ENCODE measurements at regions not wholly inside any gene's neighbourhood (a gene's known extent, or its start where the extent isn't known, plus 50 kb on each side); places are given as distances from the start of the nearest gene placed in this dataset.
"Not testable (repeated sequence)": the region's sequence is repeated elsewhere in the genome, so short reads cannot be mapped to it uniquely, and the experiment has no call there.

GRCh38 chr2:144671695-144672455 lies 152.0 kb upstream of the ZEB2 start:
- no peak for DNase-seq

DNA sequence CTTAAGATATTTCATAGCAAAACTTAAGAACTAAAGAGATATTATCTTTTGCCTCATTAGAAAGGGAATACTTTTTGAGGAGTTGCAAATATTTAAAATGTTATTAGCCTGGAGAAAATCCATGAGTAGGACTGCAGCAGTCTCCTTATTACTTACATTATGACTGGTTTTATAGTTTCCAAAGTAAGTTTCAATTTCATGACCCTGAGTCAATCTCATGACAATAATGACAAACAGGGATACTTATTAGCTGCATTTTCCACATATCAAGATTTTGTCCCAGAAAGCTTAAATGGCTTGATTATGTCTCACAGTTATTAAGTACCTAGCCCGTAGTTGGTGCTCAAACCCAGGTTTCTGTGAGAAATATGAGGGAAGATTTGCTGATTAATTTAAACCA lies 150.8 kb upstream of the ZEB2 start:
- DNase-seq: no peak

DNA sequence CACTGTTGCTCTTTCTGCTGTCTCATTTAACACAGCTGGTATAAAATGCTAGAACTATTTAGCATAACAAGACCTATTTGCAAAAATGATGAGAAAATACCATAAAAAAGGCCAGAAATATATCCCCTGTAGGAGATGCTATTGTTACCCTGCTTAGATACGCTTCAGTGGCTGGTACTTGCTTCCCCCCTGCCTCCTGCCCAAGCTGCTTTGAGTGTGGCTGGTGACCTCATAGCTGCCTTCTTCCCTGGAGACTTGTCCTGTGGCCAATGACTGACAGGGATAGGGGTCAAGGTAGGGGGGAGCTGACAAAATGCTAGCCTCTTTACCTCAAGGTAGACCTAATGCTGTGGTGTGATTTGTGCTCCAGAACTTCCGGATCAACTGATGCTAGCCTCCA lies 150.2 kb upstream of the ZEB2 start:
- DNase-seq: no peak

GRCh38 chr2:144669196-144669987 lies 149.5 kb upstream of the ZEB2 start:
- DNase-seq: no peak

DNA sequence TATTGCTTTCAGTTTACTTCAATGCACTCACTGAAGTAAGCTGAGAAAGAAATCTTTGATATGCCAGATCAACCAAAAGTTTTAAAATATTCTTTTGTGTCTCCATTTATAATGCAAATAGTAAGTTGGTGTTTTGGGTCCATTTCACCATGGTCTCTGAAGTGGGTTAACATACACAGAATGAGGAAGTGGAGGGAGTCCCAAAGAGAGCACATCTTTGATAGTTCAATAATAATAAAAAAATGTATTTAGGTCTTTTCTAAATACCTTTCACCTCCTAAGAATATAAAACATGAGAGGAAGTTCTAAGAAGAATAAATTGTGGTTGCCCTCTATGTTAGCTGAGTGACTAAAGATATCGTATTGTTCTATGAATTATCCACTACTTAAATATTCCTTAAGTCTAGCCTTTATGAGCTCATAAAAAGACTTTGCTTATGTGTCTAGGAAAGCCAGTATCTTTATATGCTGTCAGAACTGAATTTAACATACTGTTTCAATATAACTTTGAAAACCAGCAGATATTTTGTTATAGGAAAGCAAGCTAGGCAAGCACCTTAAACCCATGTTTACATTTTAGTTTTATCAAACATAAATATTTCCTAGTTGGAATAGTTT lies 148.7 kb upstream of the ZEB2 start:
- DNase-seq: no peak

DNA sequence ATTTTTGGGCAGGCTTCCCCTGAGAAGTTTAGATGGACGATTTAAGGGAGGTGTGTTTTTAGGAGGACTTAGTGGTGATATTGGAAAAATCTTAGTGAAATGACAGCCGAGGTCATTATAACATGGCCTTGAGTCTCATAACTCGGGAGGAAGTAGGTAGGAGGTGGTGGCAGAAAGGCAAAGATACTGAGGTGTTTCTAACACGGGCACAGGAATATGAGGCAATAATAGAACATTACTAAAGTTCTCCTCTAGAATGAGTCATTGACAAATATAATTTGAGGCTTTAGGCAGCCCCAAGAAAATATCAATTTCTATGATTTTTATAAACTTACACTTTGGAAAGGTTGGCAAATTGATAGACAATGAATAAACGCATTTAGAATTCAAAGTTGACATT lies 146.1 kb upstream of the ZEB2 start:
- DNase-seq: no peak

DNA sequence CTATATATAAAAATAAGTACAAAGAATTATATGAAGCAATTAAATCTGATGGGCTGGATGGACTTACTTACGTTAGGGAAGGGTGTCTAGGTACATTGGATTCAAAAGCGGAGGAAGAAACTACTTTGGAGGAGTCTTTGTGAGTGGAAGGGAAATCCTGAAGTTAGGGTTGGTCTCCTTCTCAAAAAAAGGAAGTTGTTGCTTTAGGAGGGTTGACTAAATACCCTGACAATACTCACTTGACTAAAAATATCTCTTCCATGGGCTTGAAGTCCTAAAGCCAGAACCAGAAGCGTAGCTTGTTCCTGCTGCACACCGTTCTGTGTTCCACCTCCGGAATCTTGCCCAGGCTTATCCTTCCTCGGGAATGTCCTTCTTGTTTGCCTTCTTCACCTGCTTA lies 143.3 kb upstream of the ZEB2 start:
- DNase-seq: no peak

GRCh38 chr2:144660518-144661316 lies 140.8 kb upstream of the ZEB2 start:
- DNase-seq: no peak

GRCh38 chr2:144659731-144660275 lies 139.9 kb upstream of the ZEB2 start:
- DNase-seq: no peak

DNA sequence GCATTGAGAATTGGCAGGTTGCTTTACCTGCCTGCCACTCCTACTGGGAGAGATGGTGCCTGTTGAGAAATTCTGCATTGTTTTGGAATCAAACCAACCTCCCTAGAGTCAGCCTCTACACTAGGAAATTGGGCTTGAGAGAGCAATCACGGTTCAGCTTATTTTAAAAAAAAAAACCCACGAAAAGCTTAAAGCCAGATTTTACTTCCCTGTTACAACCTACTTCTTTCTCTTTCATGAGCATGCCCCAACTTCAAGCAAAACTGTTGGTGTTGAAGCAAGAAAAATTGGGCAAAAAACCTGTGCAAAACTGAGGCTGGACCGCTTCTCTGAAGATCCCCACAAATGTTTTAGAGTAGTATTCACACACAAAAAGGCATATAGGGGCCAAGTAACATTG lies 134.6 kb upstream of the ZEB2 start:
- no peak for DNase-seq

DNA sequence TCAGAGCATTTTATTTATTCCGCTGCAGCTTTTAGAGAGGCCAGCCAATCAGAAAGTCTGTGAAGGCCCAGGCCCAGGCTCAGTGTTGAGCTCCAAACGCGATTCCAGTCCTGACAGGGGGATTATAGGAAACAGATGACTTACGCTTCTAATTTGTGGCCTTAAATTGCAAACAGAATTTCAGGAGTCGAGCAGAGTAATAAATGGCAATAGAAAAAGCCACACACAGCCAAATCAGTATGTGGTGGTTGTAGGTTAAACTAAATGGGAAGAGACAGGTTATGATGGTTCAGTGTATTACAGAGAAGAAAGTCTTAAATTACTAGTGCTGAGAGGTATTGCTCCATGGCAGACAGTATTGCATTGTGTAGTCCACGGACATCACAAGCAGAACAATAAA lies 131.0 kb upstream of the ZEB2 start:
- no peak for DNase-seq

GRCh38 chr2:144648837-144649465 lies 129.0 kb upstream of the ZEB2 start:
- DNase-seq: no peak

GRCh38 chr2:144645083-144645778 lies 125.3 kb upstream of the ZEB2 start:
- no peak for DNase-seq

- DNase-seq: no peak
Observed at GRCh38 chr2:144644549-144644948, 124.6 kb upstream of the ZEB2 start.

GRCh38 chr2:144643537-144644336 lies 123.8 kb upstream of the ZEB2 start:
- DNase-seq: no peak

DNA sequence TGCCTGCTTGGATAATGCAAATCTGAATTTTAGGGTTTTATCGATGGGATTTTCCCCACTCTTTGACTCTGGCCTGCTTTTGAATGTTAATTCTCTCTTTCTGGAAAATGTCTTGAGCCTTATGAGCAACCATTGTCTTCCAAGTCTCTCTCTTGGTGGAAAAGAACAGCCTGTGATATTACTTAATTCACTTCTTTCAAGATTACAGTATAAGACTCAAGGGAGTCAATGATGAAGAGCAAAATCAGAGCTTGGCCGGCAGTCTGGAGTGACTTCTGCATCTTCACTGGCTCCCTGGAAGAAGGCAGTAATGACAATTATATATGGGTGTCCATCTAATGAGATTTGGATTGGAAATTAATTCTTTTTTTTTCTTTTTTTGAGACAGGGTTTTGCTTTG lies 122.9 kb upstream of the ZEB2 start:
- no peak for DNase-seq

- no peak for DNase-seq
Observed at GRCh38 chr2:144642131-144642530, 122.2 kb upstream of the ZEB2 start.

GRCh38 chr2:144638250-144638649 lies 118.3 kb upstream of the ZEB2 start:
- DNase-seq: not testable (repeated sequence)

- DNase-seq: not testable (repeated sequence)
Observed at GRCh38 chr2:144636860-144637259, 116.9 kb upstream of the ZEB2 start.

DNA sequence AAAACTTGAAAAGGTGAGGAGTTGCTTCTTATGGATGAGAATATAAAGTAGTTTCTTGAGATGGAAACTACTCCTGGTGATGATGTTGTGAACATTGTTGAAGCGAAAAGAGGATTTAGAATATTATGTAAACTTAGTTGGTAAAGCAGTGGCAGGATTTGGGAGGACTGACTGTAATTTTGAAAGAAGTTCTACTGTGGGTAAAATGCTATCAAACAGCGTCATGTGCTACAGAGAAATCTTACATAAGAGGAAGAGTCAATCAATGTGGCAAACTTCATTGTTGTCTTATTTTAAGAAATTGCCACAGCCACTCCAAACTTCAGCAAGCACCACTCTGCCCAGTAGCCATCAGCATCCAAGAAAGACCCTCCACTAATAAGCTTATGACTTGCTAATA lies 112.9 kb upstream of the ZEB2 start:
- DNase-seq: no peak

- no peak for DNase-seq
Observed at GRCh38 chr2:144631636-144632035, 111.7 kb upstream of the ZEB2 start.
